Gastroesophageal sphincter (tissue), 3 donors: ENCODE measurements at regions not wholly inside any gene's neighbourhood (a gene's known extent, or its start where the extent isn't known, plus 50 kb on each side); places are given as distances from the start of the nearest gene placed in this dataset.
"Not testable (repeated sequence)": the region's sequence is repeated elsewhere in the genome, so short reads cannot be mapped to it uniquely, and the experiment has no call there.

Experiments
- CTCF ChIP-seq, 4 experiments: fragments of 200-600 bp in 2 of 4; fragments of 450-650 bp in 2 of 4; sonication (generic) in 1 of 4; IDR thresholded peaks; one replicate each; pipeline ENCODE4 v1.5.1; 2017 to 2019; ENCODE audit warnings: antibody characterized with exemption in 4 of 4, mild to moderate bottlenecking in 2 of 4, moderate library complexity in 2 of 4
- POLR2AphosphoS5 ChIP-seq: sonication (generic); formaldehyde crosslinking; IDR thresholded peaks from one replicate; pipeline ENCODE4 v1.6.1; 2017; ENCODE audit warnings: antibody characterized with exemption

- not testable (repeated sequence) for TF ChIP-seq CTCF (IDR thresholded peaks at IDR 0.05); POLR2AphosphoS5
Observed at GRCh38 chr13:108074429-108074828, 140.9 kb downstream of the LIG4 start.
